ENCODE measurements at regions not wholly inside any gene's neighbourhood (a gene's known extent, or its start where the extent isn't known, plus 50 kb on each side); places are given as distances from the start of the nearest gene placed in this dataset.

DNA sequence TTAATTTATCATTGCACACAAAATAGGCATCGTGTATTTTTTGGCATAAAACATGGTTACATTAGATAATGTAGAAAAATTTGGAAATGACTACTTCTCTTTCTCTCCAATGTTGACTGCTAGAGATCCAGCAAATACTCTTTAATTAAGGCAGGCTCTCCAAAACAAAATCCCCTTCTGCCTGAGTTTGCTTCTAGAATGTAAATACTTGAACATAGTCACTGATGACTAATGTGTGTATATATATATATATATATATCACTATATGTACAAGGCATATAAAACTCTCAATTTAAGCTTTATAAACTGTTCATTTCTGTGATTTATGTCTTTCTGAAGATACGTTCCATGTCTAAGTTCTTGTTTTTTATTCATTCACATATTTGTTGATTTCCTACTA, 67.2 kb upstream of the CAMK2D start:
- TF ChIP-seq, protein P1, sequence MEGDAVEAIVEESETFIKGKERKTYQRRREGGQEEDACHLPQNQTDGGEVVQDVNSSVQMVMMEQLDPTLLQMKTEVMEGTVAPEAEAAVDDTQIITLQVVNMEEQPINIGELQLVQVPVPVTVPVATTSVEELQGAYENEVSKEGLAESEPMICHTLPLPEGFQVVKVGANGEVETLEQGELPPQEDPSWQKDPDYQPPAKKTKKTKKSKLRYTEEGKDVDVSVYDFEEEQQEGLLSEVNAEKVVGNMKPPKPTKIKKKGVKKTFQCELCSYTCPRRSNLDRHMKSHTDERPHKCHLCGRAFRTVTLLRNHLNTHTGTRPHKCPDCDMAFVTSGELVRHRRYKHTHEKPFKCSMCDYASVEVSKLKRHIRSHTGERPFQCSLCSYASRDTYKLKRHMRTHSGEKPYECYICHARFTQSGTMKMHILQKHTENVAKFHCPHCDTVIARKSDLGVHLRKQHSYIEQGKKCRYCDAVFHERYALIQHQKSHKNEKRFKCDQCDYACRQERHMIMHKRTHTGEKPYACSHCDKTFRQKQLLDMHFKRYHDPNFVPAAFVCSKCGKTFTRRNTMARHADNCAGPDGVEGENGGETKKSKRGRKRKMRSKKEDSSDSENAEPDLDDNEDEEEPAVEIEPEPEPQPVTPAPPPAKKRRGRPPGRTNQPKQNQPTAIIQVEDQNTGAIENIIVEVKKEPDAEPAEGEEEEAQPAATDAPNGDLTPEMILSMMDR (IDR thresholded peaks at IDR 0.05; ENCODE audit: low read depth, low read length), result no peak
- H3K9me3 ChIP-seq (ENCODE audit: low read depth), result no peaks in the 10 kb centered on the region
- H3K27me3 ChIP-seq, result no peaks in the 10 kb centered on the region
- H3K36me3 ChIP-seq, result no peaks in the 10 kb centered on the region
- DNase-seq (ENCODE audit: low read depth in 1 of 2, low spot score in 1 of 2), result no peak
- no peak overlapping the region for H3K27ac ChIP-seq
- H3K4me3 ChIP-seq, result no peak overlapping the region
- H3K4me1 ChIP-seq (ENCODE audit: low read depth), result no peaks in the 10 kb centered on the region

DNA sequence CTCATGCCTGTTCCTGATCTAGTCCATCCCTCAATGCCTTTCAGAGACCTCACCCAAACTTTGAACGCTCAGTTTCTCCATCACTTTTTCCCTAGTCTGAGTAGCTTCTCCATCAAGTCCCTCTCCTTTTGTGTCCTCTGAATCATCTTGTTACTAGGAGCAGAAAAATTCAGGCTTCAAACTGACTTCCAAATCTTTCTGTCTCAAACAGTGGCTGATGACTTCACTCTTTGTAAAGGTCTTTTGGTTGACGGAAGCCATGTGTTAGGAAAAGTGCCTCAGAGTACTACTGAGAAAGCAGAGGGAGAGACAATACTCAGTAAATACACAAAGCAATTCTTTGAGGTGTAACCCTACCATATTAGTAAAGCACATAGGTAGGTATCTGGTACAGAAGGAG, 65.7 kb upstream of the CAMK2D start:
- H3K9me3 ChIP-seq (ENCODE audit: low read depth), result no peaks in the 10 kb centered on the region
- H3K4me3 ChIP-seq, result no peak overlapping the region
- no peak for DNase-seq (ENCODE audit: low read depth in 1 of 2, low spot score in 1 of 2)
- peaks cover 5% of the 10 kb centered on the region for H3K4me1 ChIP-seq (ENCODE audit: low read depth)
- no peak overlapping the region for H3K27ac ChIP-seq
- TF ChIP-seq, protein P1 (IDR thresholded peaks at IDR 0.05; ENCODE audit: low read depth, low read length), result no peak
- no peaks in the 10 kb centered on the region for H3K36me3 ChIP-seq
- no peaks in the 10 kb centered on the region for H3K27me3 ChIP-seq

DNA sequence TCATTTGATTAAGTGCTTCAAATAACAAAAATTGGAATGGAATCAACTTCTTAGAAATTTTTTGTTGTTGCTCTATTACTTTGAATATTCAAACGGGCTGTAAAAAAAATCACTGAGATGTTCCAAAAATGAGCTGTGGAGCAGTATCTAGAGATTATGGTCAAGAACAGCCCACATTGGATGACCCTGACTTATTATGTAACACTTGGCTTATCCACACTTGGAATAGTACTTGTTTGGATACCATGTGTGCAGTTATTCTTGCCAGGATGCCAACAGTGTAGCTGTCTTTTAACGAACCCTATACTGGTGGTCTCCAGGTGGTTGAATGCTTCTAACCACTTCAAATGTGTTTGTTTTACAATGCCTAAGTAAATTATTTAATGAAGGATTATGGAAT, 64.9 kb upstream of the CAMK2D start:
- H3K27me3 ChIP-seq, result no peaks in the 10 kb centered on the region
- peak in 1 of 2 donors; percentile 26 for DNase-seq (ENCODE audit: low read depth in 1 of 2, low spot score in 1 of 2)
- no peaks in the 10 kb centered on the region for H3K36me3 ChIP-seq
- no peaks in the 10 kb centered on the region for H3K9me3 ChIP-seq (ENCODE audit: low read depth)
- H3K4me3 ChIP-seq, result no peak overlapping the region
- peaks cover 5% of the 10 kb centered on the region for H3K4me1 ChIP-seq (ENCODE audit: low read depth)
- H3K27ac ChIP-seq, result no peak overlapping the region
- TF ChIP-seq, protein P1 (IDR thresholded peaks at IDR 0.05; ENCODE audit: low read depth, low read length), result no peak

DNA sequence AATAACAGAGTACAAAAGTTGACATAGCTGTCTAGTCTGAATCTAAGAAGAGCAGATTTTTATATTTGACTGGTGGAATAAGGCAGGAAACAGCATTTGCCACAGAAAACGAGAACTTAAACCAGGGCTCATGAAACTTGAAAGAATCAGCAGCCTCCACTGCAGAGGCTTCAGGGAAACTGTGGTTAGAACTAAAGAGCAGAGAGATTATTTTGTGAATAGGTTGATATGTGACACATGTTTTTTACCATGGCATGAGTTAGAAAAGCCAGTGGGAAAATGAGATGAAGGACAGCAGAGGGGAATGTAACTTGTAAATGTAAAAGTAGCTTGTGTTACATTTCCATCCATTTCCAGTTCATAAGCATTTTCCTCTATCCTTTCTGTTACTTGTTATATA, 63.7 kb upstream of the CAMK2D start:
- Histone ChIP-seq H3K4me1 (ENCODE audit: low read depth) (peaks cover 5% of the 10 kb centered on the region), H3K27me3 (no peaks in the 10 kb centered on the region), H3K36me3 (no peaks in the 10 kb centered on the region), H3K4me3 (no peak overlapping the region), H3K9me3 (ENCODE audit: low read depth) (no peaks in the 10 kb centered on the region), H3K27ac (no peak overlapping the region)
- TF ChIP-seq, protein P1 (IDR thresholded peaks at IDR 0.05; ENCODE audit: low read depth, low read length), result no peak
- DNase-seq (ENCODE audit: low read depth in 1 of 2, low spot score in 1 of 2), result no peak

DNA sequence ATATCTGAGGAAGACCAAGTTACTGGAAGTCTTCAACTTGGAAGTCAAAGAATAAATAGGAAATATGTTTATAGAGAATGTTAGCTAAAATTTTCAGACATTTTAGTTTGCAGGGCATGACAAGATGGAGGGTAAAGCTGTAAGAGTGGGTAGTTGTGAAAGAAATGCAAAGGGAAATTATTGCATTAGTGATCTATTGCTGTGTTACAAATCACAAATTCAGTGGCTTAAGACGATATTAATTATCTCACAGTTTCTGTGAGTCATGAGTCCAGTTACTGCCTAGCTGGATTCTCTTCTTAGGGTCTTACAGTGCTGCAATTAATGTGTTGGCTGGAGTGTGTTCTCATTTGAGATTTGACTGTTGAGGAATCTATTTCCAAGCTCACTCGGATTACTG, 62.9 kb upstream of the CAMK2D start:
- Histone ChIP-seq H3K4me1 (ENCODE audit: low read depth) (peaks cover 5% of the 10 kb centered on the region), H3K27ac (no peak overlapping the region), H3K4me3 (no peak overlapping the region), H3K9me3 (ENCODE audit: low read depth) (no peaks in the 10 kb centered on the region), H3K36me3 (no peaks in the 10 kb centered on the region), H3K27me3 (no peaks in the 10 kb centered on the region)
- TF ChIP-seq, protein P1 (IDR thresholded peaks at IDR 0.05; ENCODE audit: low read depth, low read length), result no peak
- no peak for DNase-seq (ENCODE audit: low read depth in 1 of 2, low spot score in 1 of 2)

DNA sequence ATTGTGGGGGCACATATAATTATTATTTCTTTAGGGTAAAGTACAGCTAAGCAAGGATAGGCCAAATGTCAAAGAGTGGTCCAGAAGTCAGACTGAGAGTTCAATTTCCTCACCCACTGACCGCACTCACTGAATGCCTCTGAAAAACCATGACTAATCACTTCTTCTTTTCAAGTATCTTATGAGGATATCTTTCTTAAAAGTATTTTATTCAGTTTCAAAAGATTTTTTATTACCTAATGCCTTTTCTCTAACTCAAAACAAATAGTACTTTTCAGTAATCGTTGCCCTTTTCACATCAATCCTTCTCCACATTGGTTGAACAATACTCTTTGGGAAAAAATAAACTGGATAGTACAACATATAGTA, 61.7 kb upstream of the CAMK2D start:
- Histone ChIP-seq H3K27me3 (no peaks in the 10 kb centered on the region), H3K27ac (no peak overlapping the region), H3K36me3 (no peaks in the 10 kb centered on the region), H3K4me1 (ENCODE audit: low read depth) (peaks cover 5% of the 10 kb centered on the region), H3K9me3 (ENCODE audit: low read depth) (no peaks in the 10 kb centered on the region), H3K4me3 (no peak overlapping the region)
- TF ChIP-seq, protein P1 (IDR thresholded peaks at IDR 0.05; ENCODE audit: low read depth, low read length), result no peak
- DNase-seq (ENCODE audit: low read depth in 1 of 2, low spot score in 1 of 2), result no peak

Measured in cardiac muscle cell (in vitro differentiated cells and primary cell).